ENCODE measurements at regions not wholly inside any gene's neighbourhood (a gene's known extent, or its start where the extent isn't known, plus 50 kb on each side); places are given as distances from the start of the nearest gene placed in this dataset.

- no peak for TF ChIP-seq POLR2AphosphoS5 (IDR thresholded peaks at IDR 0.05; ENCODE audit: control insufficient read depth, insufficient read depth, low read depth, low read length)
- no peak for TF ChIP-seq ATF3 (IDR thresholded peaks at IDR 0.05)
- TF ChIP-seq ATF3 (CRISPR knock-in tag; conservative IDR thresholded peaks at IDR 0.05), result no peak
- no peak for TF ChIP-seq RCOR1 (IDR thresholded peaks at IDR 0.05; ENCODE audit: borderline replicate concordance in 1 of 2, low read depth in 2 of 2, low read length in 2 of 2)
- no peak for TF ChIP-seq KLF6 (CRISPR knock-in tag; IDR thresholded peaks at IDR 0.05; ENCODE audit: borderline replicate concordance)
- no peak for TF ChIP-seq HDAC8 (tag; IDR thresholded peaks at IDR 0.05)
- no peak for TF ChIP-seq KAT2B (IDR thresholded peaks at IDR 0.05; ENCODE audit: low read depth, low read length)
- TF ChIP-seq DEAF1 (CRISPR knock-in tag; IDR thresholded peaks at IDR 0.05), result no peak
- no peak for TF ChIP-seq CHD1 (IDR thresholded peaks at IDR 0.05; ENCODE audit: low read length)
Observed at GRCh38 chr12:107418981-107419380, 266.6 kb upstream of the PWP1 start.
